ENCODE measurements at regions not wholly inside any gene's neighbourhood (a gene's known extent, or its start where the extent isn't known, plus 50 kb on each side); places are given as distances from the start of the nearest gene placed in this dataset.
"Not testable (repeated sequence)": the region's sequence is repeated elsewhere in the genome, so short reads cannot be mapped to it uniquely, and the experiment has no call there.

DNA sequence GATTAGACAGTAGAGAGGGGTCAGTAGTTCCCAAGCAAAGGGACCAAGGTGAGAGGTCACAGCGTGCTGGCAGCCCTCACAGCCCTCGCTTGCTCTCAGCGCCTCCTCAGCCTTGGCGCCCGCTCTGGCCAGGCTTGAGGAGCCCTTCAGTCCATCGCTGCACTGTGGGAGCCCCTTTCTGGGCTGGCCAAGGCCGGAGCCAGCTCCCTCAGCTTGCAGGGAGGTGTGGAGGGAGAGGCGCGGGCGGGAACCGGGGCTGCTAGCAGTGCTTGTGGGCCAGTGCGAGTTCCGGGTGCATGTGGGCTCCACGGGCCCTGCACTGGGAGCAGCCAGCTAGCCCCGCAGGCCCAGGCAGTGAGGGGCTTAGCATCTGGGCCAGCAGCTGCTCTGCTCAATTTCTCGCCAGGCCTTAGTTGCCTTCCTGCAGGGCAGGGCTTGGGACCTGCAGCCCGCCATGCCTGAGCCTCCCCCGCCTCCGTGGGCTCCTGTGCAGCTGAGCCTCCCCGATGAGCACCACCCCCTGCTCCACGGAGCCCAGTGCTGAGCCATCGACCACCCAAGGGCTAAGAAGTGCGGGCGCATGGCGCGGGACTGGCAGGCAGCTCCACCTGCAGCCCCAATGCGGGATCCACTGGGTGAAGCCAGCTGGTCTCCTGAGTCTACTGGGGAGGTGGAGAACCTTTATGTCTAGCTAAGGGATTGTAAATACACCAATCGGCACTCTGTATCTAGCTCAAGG is 177.0 kb downstream of the TBX18 start:
- TF ChIP-seq POLR2A (IDR thresholded peaks at IDR 0.05): not testable (repeated sequence)
- TF ChIP-seq, protein P1, sequence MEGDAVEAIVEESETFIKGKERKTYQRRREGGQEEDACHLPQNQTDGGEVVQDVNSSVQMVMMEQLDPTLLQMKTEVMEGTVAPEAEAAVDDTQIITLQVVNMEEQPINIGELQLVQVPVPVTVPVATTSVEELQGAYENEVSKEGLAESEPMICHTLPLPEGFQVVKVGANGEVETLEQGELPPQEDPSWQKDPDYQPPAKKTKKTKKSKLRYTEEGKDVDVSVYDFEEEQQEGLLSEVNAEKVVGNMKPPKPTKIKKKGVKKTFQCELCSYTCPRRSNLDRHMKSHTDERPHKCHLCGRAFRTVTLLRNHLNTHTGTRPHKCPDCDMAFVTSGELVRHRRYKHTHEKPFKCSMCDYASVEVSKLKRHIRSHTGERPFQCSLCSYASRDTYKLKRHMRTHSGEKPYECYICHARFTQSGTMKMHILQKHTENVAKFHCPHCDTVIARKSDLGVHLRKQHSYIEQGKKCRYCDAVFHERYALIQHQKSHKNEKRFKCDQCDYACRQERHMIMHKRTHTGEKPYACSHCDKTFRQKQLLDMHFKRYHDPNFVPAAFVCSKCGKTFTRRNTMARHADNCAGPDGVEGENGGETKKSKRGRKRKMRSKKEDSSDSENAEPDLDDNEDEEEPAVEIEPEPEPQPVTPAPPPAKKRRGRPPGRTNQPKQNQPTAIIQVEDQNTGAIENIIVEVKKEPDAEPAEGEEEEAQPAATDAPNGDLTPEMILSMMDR (IDR thresholded peaks at IDR 0.05): not testable (repeated sequence)
